ENCODE measurements at regions not wholly inside any gene's neighbourhood (a gene's known extent, or its start where the extent isn't known, plus 50 kb on each side); places are given as distances from the start of the nearest gene placed in this dataset.

- intact Hi-C loops (cut with DNase I; ENCODE audit: low total_unique reads), result no loop called here
- DNase-seq, result no peak
- Histone ChIP-seq H3K4me3 (no peak overlapping the region), H3K27me3 (no peaks in the 10 kb centered on the region), H3K9me3 (no peaks in the 10 kb centered on the region), H3K27ac (no peak overlapping the region), H3K36me3 (no peaks in the 10 kb centered on the region), H3K4me1 (no peaks in the 10 kb centered on the region)
- TF ChIP-seq CTCF (IDR thresholded peaks at IDR 0.05 in 4 of 5, conservative IDR thresholded peaks at IDR 0.05 in 1 of 5) (no peak), POLR2A (IDR thresholded peaks at IDR 0.05) (no peak)
- in situ Hi-C loops (cut with MboI; ENCODE audit: low sequenced_read_pairs in 4 of 4), result no loop called here
- ATAC-seq, result no peak
These were observed 1644.9 kb upstream of the TENM3 start for GRCh38 chr4:180598281-180598680.

GRCh38 chr4:180603791-180604190, 1639.4 kb upstream of the TENM3 start:
- Histone ChIP-seq H3K27ac (no peak overlapping the region), H3K4me3 (no peak overlapping the region), H3K36me3 (no peaks in the 10 kb centered on the region), H3K27me3 (no peaks in the 10 kb centered on the region), H3K9me3 (no peaks in the 10 kb centered on the region), H3K4me1 (no peaks in the 10 kb centered on the region)
- ATAC-seq (no peak), DNase-seq (no peak)
- TF ChIP-seq CTCF (IDR thresholded peaks at IDR 0.05 in 4 of 5, conservative IDR thresholded peaks at IDR 0.05 in 1 of 5), result no peak
- no peak for TF ChIP-seq POLR2A (IDR thresholded peaks at IDR 0.05)
- intact Hi-C loops (cut with DNase I; ENCODE audit: low total_unique reads) (no loop called here), in situ Hi-C loops (cut with MboI; ENCODE audit: low sequenced_read_pairs in 4 of 4) (no loop called here)

GRCh38 chr4:180610324-180610723, 1632.9 kb upstream of the TENM3 start:
- TF ChIP-seq POLR2A (IDR thresholded peaks at IDR 0.05), result no peak
- TF ChIP-seq CTCF (IDR thresholded peaks at IDR 0.05 in 4 of 5, conservative IDR thresholded peaks at IDR 0.05 in 1 of 5), result no peak
- in situ Hi-C loops (cut with MboI; ENCODE audit: low sequenced_read_pairs in 4 of 4), result no loop called here
- DNase-seq, result no peak

GRCh38 chr4:180615746-180616145, 1627.5 kb upstream of the TENM3 start:
- Histone ChIP-seq H3K27me3 (no peaks in the 10 kb centered on the region), H3K4me1 (no peaks in the 10 kb centered on the region), H3K4me3 (no peak overlapping the region), H3K9me3 (no peaks in the 10 kb centered on the region), H3K27ac (no peak overlapping the region), H3K36me3 (no peaks in the 10 kb centered on the region)
- no peak for TF ChIP-seq POLR2A (IDR thresholded peaks at IDR 0.05)
- no peak for TF ChIP-seq CTCF (IDR thresholded peaks at IDR 0.05 in 4 of 5, conservative IDR thresholded peaks at IDR 0.05 in 1 of 5)
- DNase-seq (no peak), ATAC-seq (no peak)
- in situ Hi-C loops (cut with MboI; ENCODE audit: low sequenced_read_pairs in 4 of 4) (no loop called here), intact Hi-C loops (cut with DNase I; ENCODE audit: low total_unique reads) (no loop called here)

More at GRCh38 chr4:180610324-180610723, 1632.9 kb upstream of the TENM3 start:
- no peaks in the 10 kb centered on the region for H3K9me3 ChIP-seq
- no peak overlapping the region for H3K4me3 ChIP-seq
- H3K4me1 ChIP-seq, result no peaks in the 10 kb centered on the region
- no peak overlapping the region for H3K27ac ChIP-seq
- no peak for ATAC-seq
- intact Hi-C loops (cut with DNase I; ENCODE audit: low total_unique reads), result no loop called here
- no peaks in the 10 kb centered on the region for H3K27me3 ChIP-seq
- no peaks in the 10 kb centered on the region for H3K36me3 ChIP-seq

GRCh38 chr4:180617196-180617595, 1626.0 kb upstream of the TENM3 start:
- DNase-seq (no peak), ATAC-seq (no peak)
- Histone ChIP-seq H3K27me3 (no peaks in the 10 kb centered on the region), H3K27ac (no peak overlapping the region), H3K36me3 (no peaks in the 10 kb centered on the region), H3K9me3 (no peaks in the 10 kb centered on the region), H3K4me3 (no peak overlapping the region), H3K4me1 (no peaks in the 10 kb centered on the region)
- TF ChIP-seq CTCF (IDR thresholded peaks at IDR 0.05 in 4 of 5, conservative IDR thresholded peaks at IDR 0.05 in 1 of 5) (no peak), POLR2A (IDR thresholded peaks at IDR 0.05) (no peak)
- intact Hi-C loops (cut with DNase I; ENCODE audit: low total_unique reads), result no loop called here
- in situ Hi-C loops (cut with MboI; ENCODE audit: low sequenced_read_pairs in 4 of 4), result no loop called here

Measured in gastrocnemius medialis (tissue), 4 donors.